ENCODE measurements at regions not wholly inside any gene's neighbourhood (a gene's known extent, or its start where the extent isn't known, plus 50 kb on each side); places are given as distances from the start of the nearest gene placed in this dataset.

DNA sequence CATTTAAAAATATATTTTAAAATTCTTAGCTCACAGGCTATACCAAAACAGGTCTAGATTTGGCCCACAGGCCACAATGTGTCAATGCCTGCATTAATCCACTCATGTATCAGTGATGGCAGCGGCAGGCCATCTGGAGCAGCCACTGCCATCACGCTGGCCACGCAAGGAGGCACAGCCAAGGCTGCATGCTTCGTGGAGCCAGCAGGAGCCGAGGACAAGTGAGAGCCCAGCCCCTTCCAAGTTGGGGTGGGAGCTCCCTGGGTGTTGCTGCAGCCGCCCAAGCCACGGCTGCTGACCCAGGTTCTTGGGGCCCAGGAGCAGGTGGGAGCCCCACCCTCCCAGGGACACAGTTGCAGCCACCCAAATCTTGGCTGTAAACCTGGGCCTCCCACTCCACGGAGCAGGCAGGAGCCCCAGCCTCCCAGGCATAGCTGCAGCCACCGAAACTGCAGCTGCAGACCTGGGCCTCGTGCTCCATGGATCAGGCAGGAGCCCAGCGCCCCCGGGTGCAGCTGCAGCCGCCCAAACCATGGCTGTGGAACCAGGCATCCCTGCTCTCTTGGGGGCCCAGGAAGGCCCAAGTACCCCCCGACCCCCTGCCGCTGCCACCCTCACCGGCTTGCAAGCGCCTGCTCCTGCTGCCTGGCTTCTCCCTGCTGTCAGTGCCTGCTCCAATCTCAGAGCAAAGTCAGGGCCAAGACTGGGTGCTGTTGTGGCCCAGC lies 87.3 kb upstream of the CACUL1 start:
- Mint-ChIP-seq H3K4me3 (no peak overlapping the region), H3K9me3 (no peaks in the 10 kb centered on the region), H3K36me3 (ENCODE audit: low read depth) (no peaks in the 10 kb centered on the region), H3K27ac (no peak overlapping the region), H3K27me3 (peaks cover 2% of the 10 kb centered on the region), H3K4me1 (ENCODE audit: low read depth) (peaks cover 17% of the 10 kb centered on the region)
- CTCF ChIA-PET: interaction anchor here (1.0 to 2.8 kb wide), 2 partner anchors 8 to 37 kb away, joined by 3 to 10 read pairs; no protein-coding TSS in a partner anchor
- intact Hi-C loops (cut with micrococcal nuclease): no loop called here
- POLR2A ChIA-PET: interaction anchor here (0.7 to 0.9 kb wide), 2 partner anchors 38 to 74 kb away, joined by 3 read pairs; no protein-coding TSS in a partner anchor
- no peak for ATAC-seq
- no peak for DNase-seq
- TF ChIP-seq, protein P1, sequence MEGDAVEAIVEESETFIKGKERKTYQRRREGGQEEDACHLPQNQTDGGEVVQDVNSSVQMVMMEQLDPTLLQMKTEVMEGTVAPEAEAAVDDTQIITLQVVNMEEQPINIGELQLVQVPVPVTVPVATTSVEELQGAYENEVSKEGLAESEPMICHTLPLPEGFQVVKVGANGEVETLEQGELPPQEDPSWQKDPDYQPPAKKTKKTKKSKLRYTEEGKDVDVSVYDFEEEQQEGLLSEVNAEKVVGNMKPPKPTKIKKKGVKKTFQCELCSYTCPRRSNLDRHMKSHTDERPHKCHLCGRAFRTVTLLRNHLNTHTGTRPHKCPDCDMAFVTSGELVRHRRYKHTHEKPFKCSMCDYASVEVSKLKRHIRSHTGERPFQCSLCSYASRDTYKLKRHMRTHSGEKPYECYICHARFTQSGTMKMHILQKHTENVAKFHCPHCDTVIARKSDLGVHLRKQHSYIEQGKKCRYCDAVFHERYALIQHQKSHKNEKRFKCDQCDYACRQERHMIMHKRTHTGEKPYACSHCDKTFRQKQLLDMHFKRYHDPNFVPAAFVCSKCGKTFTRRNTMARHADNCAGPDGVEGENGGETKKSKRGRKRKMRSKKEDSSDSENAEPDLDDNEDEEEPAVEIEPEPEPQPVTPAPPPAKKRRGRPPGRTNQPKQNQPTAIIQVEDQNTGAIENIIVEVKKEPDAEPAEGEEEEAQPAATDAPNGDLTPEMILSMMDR (IDR thresholded peaks at IDR 0.05): no peak

DNA sequence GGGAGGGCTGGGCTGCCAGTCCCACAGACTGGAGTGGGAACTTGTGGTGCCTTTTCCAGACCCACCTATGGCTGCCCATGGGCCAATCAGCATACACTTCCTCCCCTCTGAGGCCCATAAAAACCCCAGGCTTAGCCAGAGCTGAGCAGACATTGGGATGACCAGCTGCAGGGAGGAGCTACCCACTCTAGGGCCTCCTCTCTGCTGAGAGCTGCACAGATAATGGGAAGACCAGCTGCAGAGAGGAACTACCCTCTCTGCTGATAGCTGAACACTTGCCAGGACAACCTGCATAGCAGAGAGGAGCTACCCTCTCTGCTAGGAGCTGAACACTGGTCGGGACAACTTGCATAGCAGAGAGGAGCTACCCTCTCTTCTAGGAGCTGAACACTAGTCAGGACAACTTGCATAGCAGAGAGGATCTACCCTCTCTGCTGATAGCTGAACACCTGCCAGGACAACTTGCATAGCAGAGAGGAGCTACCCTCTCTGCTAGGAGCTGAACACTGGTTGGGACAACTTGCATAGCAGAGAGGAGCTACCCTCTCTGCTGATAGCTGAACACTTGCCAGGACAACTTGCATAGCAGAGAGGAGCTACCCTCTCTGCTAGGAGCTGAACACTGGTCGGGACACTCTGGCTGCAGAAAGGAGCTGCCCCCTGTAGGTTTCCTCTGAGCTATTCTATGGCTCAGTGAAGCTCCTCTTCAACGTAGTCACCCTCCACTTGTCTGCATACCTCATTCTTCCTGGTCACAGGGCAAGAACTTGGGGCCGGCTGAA lies 88.3 kb upstream of the CACUL1 start:
- intact Hi-C loops (cut with micrococcal nuclease): no loop called here
- Mint-ChIP-seq H3K27ac (no peak overlapping the region), H3K4me3 (no peak overlapping the region), H3K27me3 (peaks cover 2% of the 10 kb centered on the region), H3K4me1 (ENCODE audit: low read depth) (peaks cover 17% of the 10 kb centered on the region), H3K9me3 (no peaks in the 10 kb centered on the region), H3K36me3 (ENCODE audit: low read depth) (no peaks in the 10 kb centered on the region)
- POLR2A ChIA-PET: no interaction called here
- DNase-seq: no peak
- no peak for ATAC-seq
- TF ChIP-seq, protein P1 (IDR thresholded peaks at IDR 0.05): no peak
- CTCF ChIA-PET: interaction anchor here (1.3 to 1.8 kb wide), 3 partner anchors 11 to 274 kb away, joined by 5 to 7 read pairs (median 6); no protein-coding TSS in a partner anchor

DNA sequence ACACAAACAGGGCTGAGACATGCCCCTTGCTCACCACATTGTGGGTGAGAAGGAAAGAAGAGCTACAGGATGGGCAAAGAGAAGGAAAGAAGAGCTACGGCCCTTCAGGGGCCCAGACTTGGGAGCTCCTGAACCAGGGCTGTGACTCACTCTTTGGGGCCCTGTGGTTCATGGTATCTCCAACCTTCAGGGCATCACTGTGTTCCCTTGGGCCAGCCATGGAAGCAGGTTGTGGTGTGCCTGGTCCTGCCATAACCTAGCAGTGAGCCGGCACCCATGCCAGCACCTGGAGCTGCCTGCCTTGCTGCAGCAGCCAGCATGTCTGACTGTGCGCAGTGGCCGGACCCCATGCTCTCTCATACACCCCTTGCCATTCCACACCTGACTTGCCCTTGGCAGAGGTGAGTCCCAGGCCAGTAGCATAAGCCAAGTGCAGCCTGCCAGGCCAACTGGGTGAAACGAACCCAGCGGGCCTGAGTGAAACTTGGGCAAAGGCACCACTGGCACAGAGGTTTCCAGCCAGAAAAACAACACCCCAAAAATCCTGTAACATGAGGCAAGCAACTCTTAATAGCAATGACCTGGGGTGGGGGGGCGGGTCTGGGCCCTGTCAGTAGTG lies 89.0 kb upstream of the CACUL1 start:
- POLR2A ChIA-PET: no interaction called here
- intact Hi-C loops (cut with micrococcal nuclease): no loop called here
- Mint-ChIP-seq H3K4me3 (no peak overlapping the region), H3K27ac (no peak overlapping the region), H3K27me3 (peaks cover 2% of the 10 kb centered on the region), H3K36me3 (ENCODE audit: low read depth) (no peaks in the 10 kb centered on the region), H3K4me1 (ENCODE audit: low read depth) (peaks cover 17% of the 10 kb centered on the region), H3K9me3 (no peaks in the 10 kb centered on the region)
- DNase-seq: peak; percentile 9
- CTCF ChIA-PET: interaction anchor here (1.3 to 1.8 kb wide), 3 partner anchors 11 to 275 kb away, joined by 5 to 7 read pairs (median 6); no protein-coding TSS in a partner anchor
- TF ChIP-seq, protein P1 (IDR thresholded peaks at IDR 0.05): no peak
- ATAC-seq: peak; percentile 14

DNA sequence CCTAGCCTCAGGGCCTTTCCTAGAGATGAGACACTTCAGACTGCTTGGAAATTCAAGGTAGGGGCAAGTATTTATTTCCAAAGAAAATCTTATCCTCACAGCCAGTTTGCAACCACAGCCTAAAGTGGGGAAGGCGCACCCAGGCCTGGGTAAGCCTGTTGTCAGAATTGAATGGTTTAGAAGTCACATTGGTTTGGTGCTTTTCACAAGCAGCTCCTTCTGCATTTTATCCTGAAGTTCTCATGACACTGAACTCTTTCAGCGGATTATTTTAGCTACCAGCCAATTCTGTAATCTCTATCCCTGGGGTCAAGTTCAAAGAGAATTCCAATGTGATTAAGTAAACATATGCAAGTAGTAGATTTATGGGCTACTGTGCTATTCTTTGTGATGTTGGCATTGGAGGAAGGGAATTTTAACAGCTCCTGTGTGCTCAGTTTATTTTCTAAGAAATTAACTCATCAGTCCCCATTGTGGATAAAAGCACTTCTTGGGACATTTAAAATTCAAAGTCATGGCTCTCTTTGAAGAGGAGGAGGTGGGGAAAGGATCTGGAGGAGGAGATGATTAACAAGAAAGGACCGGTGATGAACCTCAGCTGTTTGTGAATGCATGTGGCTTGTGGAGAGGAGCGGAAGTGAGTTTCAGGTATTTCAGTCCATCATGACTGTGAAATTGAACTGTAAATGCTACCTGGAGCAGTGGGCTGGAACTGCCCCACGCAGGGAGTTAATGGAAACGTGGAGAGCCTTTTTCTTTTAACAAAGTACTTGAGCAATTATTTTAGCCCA lies 90.2 kb upstream of the CACUL1 start:
- Mint-ChIP-seq H3K4me1 (ENCODE audit: low read depth) (peaks cover 10% of the 10 kb centered on the region), H3K9me3 (no peaks in the 10 kb centered on the region), H3K27ac (no peak overlapping the region), H3K36me3 (ENCODE audit: low read depth) (no peaks in the 10 kb centered on the region), H3K4me3 (no peak overlapping the region), H3K27me3 (peaks cover 2% of the 10 kb centered on the region)
- intact Hi-C loops (cut with micrococcal nuclease): no loop called here
- ATAC-seq (no peak), DNase-seq (no peak)
- ChIA-PET CTCF (interaction anchor here (1.2 kb wide), 1 partner anchor 14 kb away, joined by 3 read pairs; no protein-coding TSS in a partner anchor), POLR2A (no interaction called here)
- TF ChIP-seq, protein P1 (IDR thresholded peaks at IDR 0.05): no peak
